HG02610 (cell line): ENCODE measurements at regions not wholly inside any gene's neighbourhood (a gene's known extent, or its start where the extent isn't known, plus 50 kb on each side); places are given as distances from the start of the nearest gene placed in this dataset.

ENCODE experiments used
- ATAC-seq: cut with Tn5 transposase; IDR thresholded peaks from one replicate; pipeline ENCODE4 v1.9.1; 2021; ENCODE audit warnings: mild to moderate bottlenecking, moderate library complexity; ENCODE audit not compliant: unreplicated experiment

DNA sequence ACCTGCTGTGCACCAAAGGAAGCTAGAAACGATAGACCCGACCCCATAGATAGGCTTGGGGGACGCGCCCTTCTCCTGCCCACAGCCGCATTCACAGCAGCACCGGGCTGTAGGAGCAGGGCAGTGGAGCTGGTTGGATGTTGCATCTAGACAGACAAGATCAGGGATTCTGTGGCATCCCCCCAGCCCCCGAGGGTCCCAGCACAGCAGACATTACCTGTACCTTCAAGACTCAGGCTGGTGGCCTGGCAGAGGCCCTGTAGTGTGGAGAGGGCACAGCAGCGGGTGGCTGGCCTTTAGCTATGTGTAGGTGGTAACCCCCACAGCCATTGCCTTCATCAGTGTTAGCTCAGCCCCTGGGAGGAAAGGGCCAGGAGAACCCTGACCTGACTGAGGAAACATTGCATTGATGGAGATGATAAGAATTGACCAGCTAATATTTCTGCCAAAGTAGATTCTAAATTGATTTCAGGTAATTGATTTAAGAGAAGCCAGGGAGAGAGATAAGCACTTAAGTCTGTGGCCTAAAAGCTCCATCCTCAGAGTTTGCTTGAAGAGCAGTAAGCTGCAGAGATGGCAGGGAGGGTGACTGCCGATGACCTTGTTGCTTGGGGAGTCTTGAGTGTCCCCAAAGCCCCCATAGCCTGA lies 269.4 kb downstream of the TLE3 start:
- no peak for ATAC-seq

DNA sequence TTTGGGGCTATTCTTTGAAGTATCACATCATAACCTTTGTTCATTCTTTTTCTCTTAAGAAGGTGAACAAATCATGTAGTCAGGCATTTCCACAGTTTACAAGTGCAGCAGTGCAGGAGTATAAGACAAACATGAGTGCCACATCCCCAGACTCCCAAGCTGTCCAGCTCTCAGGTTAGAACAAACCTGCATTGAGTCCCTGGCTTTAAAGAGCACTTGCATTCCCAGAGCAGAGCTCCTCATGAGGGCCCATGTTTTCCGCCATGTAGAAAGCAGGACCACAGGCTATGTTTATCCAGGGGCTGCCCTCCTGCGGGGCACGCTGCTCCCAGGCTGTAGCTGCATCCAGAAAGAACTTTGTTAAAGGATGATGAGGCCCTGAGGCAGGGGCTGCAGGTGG lies 267.7 kb downstream of the TLE3 start:
- no peak for ATAC-seq

DNA sequence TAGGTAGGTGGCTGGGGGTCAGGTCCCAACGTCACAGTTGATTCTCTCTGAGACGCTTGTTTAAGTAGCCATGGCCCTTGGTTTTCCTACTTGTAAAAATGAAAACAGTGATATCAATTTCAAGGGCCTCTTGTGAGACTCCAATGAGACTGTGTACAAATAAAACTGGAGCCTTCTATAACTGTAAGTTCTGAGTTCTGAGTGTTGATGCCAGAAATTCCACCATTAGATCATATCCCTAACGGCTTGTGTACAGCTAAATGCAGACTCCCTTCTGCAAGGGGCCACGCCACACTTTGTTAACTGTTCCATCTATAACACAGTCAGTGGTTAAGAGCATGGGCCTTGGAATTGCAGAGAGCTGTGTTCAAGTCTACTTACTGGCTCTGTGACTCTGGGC lies 267.3 kb downstream of the TLE3 start:
- ATAC-seq: no peak

DNA sequence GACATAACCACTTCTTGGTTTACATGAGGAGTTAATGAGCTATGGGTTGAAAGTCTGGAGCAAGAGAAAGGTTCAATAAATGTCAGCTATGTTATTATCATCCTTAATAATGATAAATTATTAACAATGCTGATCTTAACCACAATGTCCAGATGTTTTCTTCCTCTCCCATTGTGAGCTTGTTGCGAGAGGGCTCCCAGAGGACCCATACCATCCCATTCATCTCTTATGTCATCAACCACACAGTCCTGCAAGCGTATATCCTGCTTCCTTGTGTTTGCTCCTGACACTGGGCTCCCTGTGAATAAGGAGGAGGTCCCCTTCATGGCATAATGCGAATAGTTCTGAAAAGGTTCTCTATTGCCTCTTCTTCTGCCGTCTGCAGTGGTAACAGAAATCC lies 266.8 kb downstream of the TLE3 start:
- ATAC-seq: no peak

DNA sequence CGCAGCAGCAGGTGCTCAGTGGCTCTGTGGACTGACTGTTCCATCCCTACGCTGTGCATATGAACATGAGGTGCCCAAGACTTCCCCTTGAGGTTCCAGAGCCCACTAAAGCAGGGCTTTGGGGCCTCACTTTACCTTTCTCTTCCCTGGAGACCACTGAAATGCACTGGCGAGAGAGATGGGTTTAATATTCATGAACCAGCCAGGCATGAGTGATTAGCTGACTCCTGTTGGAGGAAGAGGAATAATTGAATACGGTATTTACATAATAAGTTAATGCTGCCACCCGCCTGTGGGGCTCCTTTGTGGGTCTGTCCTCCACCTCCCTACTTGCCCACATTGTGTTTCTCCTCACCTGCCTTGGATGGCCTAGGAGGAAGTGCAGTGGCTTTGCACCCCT lies 263.4 kb downstream of the TLE3 start:
- no peak for ATAC-seq

DNA sequence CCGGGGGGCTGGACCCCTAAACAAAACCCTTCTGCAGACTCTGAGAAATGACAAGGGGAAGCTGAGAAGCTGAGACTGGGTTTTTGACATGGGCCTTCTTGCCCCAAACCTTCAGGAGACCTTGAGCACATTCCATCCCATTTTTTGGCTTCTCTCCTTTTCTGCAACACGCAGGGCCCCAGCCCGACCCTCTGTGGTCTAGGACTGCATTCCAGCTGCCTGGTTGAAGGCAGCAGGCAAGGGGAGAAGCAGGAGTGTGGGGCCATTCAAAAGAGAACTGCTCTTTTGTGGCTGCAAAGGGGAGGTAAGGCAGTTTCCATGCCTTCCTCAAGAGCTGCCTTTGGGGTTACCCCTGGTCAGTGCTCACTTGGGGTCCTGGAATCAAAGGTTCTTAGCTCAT lies 263.0 kb downstream of the TLE3 start:
- no peak for ATAC-seq

DNA sequence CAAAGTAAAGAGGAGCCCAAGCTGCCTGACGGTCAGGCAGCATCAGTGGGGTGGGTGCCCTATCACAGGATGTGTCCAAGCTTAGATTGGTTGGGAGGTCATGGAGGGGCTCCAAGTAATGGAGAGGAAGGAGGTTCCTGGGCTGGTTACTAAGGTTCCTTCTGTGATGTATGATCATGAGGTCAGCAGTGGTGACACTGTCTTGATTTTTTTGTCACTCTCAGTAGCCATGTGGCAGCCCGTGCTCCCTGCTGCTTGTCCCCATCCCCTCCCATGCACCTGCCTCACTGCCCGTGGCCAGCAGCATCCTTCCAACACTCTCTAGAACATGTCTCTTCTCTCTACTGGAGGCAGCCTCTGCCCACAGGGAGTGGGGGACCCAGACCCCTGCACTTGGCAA lies 261.7 kb downstream of the TLE3 start:
- no peak for ATAC-seq

DNA sequence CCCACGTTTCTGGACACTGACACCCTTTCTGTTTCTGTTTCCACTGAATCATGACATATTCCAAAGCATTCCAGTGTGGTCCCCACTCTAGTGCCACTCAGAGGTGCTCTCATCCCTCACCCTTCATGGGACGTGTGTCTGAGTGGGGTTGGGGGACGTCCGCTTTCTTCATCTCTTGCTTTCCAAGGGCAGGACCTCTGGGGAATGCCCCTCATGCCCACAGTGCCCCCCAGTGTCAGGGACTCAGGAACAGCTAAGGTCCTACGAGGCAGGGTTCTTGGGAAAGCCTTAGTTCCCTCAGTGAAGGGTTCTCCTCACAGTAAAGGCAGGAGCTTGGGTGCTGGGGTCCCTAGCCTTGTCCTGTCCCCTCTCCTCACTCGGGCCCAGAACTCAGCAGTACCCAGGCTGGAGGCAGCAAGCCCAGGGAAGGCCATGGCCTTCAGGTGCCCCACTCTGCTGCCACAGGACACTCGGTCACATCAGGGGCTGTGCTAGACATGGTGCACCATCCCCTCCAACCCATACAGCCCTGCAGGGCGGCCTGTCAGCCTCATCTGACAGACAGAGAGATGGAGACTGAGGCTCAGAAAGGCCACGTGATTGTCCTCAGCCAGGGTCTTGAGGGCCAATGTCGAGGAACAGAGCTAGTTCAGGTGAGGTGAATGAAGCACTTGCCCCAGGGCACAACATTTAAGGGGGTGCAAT lies 261.0 kb downstream of the TLE3 start:
- ATAC-seq: no peak

DNA sequence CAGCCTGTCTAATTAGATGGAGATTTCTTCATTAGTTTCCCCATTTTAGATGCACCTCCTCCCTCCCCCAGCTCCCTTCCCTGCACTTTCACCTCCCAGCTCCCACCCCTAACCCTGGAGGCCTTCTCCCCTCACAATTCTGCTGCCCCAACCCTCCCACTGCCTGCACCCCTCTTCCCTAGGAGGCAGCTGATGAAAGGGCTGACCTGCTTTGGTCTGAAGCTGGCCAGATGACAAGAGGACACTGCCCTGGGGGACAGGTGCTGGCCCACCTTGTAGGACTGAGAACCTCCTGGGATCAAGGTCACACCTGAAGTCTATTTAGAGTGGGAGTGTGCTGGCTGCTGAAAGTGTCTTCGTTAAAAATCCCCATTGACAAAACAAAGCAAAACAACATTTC lies 259.4 kb downstream of the TLE3 start:
- no peak for ATAC-seq

DNA sequence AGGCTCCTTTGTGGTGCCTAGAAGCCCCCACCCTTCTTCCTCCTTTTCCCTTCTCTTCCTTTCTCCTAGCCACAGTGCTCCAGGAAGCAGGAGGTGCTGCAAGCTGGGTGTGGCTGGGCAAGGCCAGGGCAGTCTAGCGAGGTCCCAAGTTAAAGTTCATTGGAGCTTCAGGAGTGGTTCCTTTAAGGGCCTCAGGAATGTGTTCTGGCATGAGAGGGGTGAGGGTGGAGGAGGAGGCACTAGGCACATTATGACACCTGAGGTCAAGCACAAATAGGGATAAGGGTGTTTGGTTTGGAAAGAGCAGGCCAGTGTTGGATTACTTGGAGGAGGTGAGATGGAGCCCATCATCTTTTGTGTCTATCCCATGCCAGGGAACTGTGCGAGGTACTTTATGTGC lies 258.7 kb downstream of the TLE3 start:
- ATAC-seq: no peak

DNA sequence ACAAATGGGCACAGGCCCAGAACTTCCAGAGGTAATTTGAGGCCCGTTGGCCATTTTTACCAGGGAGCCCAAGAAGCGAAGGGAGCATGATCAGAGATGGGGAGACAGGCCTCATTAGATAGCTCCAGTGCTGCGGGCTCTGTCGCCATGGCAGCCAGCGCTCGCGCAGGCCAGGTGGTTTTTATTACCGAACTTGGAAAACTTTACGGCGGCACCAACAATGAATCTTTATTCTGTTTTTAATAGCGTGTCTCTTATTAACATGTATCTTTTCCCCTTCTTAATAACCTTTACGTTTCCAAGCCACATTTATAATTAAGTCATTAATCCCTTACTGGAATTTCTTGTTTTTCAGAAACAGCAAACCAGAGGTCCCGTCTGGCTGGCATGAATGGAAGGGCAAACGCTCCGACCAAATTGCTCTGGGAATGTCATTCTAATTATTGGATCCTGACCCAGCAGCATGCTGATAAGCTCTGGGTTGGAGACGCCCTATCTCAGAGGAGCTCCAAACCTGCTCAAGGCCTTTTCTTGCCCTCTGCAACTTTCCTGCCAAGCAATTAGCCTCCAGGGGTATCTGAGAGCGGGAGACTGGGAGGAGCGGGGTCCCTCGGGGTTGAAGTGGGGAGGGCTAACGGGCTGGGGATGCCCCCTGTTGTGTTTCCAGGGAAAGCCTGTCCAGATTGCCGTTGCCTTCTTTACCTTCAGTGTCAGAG lies 256.4 kb downstream of the TLE3 start:
- no peak for ATAC-seq

DNA sequence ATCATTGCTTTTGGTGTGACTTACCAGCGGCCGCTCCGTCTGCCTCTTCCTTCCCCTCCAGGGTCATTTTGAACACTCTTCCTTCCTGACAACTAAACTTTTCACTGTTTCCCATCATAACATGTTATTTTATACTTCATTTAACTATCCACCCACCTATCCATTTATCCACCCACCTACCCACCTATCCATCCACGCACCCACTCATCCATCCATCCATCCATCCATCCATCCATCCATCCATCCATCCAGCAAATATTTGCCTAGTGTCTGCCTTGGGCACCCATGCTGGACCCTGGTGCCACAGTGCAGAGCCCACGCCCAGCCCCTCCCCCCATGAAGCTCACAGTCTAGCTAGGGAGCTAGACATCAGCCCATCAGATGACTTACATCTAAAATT lies 254.9 kb downstream of the TLE3 start:
- ATAC-seq: no peak

DNA sequence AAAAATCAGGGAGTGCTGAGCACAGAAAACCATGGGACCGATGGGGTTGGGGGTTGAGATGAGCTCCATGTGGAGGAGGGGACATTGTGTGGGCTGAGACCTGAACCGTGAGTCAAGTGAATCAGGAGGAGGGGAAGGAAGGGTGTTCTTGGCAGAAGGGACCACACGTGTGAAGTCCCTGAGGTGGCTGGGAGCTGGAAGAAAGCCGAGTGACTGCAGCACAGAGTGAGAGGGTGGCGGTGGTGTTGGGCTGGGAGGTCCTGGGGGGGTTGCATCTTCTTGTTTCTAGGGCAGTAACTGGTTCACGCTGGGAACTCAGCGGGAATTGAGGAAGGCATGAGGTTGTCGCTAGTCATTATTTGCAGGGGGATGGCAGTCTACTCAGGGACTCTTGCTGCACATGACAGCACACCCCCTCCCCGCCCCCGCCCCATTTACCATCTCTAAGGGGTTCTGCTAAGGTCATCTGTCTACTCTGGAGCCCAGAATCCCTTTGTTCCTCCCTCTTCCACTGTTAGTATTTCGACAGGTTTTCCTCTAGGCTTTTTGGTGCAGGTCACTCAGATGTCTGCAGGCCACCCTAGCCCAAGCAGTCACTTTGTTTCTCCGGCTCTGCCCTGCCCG lies 254.3 kb downstream of the TLE3 start:
- no peak for ATAC-seq

DNA sequence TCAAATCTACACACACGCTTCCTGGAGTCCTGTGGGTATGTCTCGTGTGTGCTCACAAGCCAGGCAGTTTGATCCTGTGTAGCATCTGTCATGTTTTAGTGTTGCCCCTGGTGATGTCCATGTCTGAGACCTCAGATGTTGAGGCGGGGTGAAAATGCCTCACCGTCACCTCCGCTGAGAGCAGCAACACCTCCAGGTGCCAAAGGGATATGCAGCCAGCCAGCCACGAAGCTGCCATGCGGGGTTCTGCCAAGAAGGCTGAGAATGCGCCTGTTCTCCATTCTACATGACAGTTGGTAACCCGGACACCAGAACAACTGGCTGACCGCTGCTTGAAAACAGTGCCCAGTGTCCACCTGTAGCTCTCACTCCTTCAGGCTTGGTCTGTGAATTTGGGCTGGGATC lies 253.8 kb downstream of the TLE3 start:
- no peak for ATAC-seq

DNA sequence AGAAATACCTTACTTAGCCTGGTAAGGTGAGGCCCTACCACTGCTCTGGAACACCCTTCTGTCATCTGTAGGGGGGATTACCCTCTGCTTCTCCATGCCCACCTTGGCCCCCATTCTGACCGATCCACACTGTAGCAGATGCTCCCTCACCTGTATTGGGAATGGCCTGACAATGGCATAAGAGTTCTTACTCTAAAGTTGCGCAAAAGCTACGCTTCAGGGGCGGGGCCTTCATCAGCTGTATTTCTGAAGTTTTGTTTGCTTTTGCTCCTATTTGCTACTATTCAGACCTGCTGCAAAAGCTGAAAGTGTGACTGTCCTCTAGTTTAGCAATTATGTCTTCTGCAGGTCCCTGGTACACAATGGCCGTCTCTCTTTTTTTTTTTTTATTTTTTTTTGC lies 252.6 kb downstream of the TLE3 start:
- no peak for ATAC-seq

DNA sequence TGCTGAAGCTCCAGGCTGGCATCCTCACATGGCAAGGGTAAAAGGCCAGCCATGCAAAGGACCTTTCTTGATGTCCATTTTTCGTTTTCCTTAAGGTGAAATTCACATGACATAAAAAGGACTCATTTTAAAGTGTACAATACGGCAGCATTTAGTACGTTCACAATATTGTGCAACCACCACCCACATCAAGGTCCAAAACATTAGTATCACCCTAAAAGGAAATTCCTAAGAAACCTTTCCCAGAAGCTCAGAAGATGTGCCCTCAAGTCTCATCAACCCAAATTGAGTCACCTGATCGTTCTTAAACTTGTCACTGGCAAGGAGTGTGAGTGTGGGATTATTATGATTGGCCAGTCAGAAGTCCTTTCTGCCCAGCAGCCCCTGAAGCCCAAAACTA lies 250.1 kb downstream of the TLE3 start:
- no peak for ATAC-seq

DNA sequence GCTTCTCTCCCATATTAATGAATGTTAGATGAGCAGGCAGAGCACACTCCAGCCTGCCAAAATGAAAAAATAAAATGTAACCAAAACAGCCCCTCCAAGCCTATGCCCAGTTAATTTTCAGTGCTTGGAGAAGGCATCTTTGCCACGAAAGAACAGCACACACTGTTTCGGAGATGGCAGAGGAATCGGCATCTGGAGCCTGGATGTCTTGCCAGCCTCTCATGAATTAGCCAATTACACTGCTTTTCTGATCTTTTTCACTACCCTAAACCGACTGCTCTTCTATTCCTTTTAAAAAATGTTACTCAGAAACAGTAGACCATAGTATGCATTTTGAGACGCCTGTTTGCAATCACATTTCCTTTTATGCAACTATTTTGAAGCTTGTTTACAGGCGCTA lies 249.6 kb downstream of the TLE3 start:
- no peak for ATAC-seq

DNA sequence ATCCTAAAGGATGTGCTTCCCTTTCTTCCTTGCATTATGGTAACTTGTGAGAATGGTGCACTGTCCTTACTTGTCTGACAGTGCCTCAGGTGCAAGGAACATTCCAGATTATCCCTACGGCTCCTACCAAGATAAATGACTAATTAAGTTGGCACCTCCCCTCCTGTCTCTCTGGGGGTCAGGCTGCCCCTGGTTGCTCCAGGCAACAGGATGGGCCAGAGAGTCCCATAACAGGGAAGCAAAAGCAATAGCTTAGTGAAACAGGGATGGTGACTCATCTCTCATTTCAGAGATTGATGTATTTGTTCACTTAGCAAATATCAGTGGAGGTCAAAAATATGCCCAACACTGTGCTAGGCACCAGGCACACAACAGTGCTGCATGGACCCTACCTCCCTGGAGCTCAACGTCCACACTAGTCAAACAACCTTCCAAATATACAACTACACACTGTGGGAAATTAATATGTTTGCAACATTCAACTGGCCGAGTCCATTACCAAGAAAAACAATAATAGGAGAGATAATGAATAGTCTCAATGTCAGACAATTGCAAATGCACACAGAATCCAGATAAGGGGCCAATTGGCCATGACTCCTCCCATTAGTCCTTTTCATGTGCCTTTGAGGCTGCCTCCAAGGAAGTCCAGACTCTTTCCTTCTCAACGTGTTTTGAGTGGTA lies 249.0 kb downstream of the TLE3 start:
- ATAC-seq: no peak

DNA sequence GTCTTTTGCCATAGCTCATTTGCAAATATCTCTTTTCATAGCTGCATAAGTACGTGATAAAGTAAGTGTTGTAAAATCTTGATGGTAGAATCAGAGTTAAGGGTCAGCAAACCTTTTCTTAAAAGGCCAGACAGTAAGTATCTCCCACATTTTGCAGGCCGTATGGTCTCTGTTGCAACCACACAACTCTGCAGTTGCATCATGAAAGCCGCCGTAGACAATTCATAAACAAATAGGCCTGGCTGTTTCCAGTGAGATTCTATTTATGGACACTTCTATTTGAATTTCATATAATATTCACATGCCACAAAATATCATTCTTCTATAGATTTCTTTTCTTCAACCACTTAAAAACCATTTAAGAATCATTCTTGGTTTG lies 248.5 kb downstream of the TLE3 start:
- ATAC-seq: no peak

DNA sequence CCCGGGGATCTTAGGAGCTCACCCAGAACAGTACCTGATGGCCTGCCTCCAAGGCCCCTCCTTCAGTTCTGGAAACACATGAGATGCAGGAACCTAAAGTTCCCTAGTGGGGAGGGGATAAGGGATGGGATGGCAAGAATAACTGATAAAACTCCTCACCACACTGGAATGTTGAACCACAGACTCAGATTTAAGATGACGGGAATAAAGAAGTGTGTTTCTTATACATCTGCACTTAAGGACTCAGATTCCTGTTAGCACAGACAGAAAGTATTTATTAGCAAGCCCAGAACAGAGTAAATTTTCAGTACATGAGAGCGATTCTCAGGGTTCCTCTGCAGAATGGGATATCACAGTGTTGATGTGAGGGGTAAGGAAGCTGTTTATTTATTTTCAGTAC lies 245.2 kb downstream of the TLE3 start:
- ATAC-seq: no peak

DNA sequence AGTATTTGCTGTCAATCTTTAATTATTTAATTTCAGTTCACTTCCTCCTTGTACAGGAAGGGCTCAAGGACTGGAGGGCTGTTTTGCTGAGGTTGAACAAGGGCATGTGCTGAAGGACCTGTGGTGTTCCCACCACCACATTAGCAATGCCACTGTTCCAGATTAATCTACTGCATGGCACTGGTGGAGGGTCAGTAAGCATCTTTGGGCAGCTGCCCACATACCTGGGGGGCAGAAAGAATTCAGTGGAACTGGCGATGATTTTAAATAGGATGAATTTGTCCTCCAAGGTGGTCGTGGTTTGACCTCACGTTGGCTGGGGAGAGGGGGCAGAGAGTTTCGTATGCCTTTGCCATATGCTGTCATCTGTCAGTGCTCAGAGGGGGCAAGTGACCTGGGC lies 244.8 kb downstream of the TLE3 start:
- no peak for ATAC-seq
